ENCODE measurements at regions not wholly inside any gene's neighbourhood (a gene's known extent, or its start where the extent isn't known, plus 50 kb on each side); places are given as distances from the start of the nearest gene placed in this dataset.

GRCh38 chr3:157829786-157830185 is 276.4 kb downstream of the SHOX2 start:
- Histone ChIP-seq H4K20me1 (ENCODE audit: control insufficient read depth, insufficient read depth, insufficient read length) (no peaks in the 10 kb centered on the region), H3K23ac (ENCODE audit: insufficient read length, low read depth, low read length) (no peak overlapping the region), H3K4me2 (ENCODE audit: insufficient read depth, insufficient read length, low read length) (no peak overlapping the region), H3T11ph (ENCODE audit: low read length) (no peak overlapping the region), H3K14ac (ENCODE audit: insufficient read depth, low read length) (no peak overlapping the region), H4K5ac (ENCODE audit: insufficient read length, low read depth, low read length) (no peak overlapping the region), H3K23me2 (ENCODE audit: insufficient read length, low read depth, low read length, poor library complexity, severe bottlenecking) (no peaks in the 10 kb centered on the region), H4K8ac (replicated peaks; ENCODE audit: insufficient read length, low read depth, low read length) (no peak overlapping the region), H3K27ac (ENCODE audit: insufficient read length, low read depth, low read length) (no peak overlapping the region), H3K4me1 (ENCODE audit: insufficient read depth, low read length) (no peaks in the 10 kb centered on the region; the same call in 1 of the 2 replicates), H2AK5ac (ENCODE audit: insufficient read length, low read length) (no peak overlapping the region), H4K91ac (ENCODE audit: insufficient read length, low read depth, low read length) (no peak overlapping the region), H3K9me3 (ENCODE audit: control insufficient read depth, low read depth, low read length) (no peaks in the 10 kb centered on the region), H3K79me1 (ENCODE audit: insufficient read depth, low read depth, low read length, poor library complexity, severe bottlenecking) (no peaks in the 10 kb centered on the region), H2BK15ac (ENCODE audit: low read depth, low read length) (no peak overlapping the region), H2BK12ac (ENCODE audit: insufficient read length, low read depth, low read length) (no peak overlapping the region), H2BK5ac (ENCODE audit: insufficient read length, low read length) (no peak overlapping the region), H3K56ac (ENCODE audit: insufficient read length, low read depth, low read length) (no peak overlapping the region), H3K4ac (ENCODE audit: low read depth, low read length) (no peak overlapping the region), H3K18ac (ENCODE audit: insufficient read length, low read depth, low read length) (no peak overlapping the region), H3K9ac (ENCODE audit: extremely low read depth, insufficient read length, low read length) (no peak overlapping the region), H2AFZ (ENCODE audit: low read length) (no peak overlapping the region), H3K27me3 (ENCODE audit: insufficient read depth, low read length) (no peaks in the 10 kb centered on the region), H2BK20ac (ENCODE audit: low read depth, low read length, poor library complexity, severe bottlenecking) (no peak overlapping the region), H3K79me2 (ENCODE audit: insufficient read depth, low read length) (no peaks in the 10 kb centered on the region), H2BK120ac (ENCODE audit: low read depth, low read length, poor library complexity, severe bottlenecking) (no peak overlapping the region)
- Mint-ChIP-seq H3K27ac (peak overlapping the region in 1 of 3 experiments; percentile 33; a peak in 2 of 7 replicates), H3K4me3 (no peak overlapping the region), H3K36me3 (ENCODE audit: insufficient read depth in 1 of 3, low read depth in 3 of 3) (peaks cover 8 to 20% (median 9%) of the 10 kb centered on the region in 3 experiments), H3K9me3 (peaks cover 19 to 22% of the 10 kb centered on the region in 2 experiments), H3K27me3 (ENCODE audit: low read depth) (no peaks in the 10 kb centered on the region), H3K4me1 (peaks cover 12 to 16% of the 10 kb centered on the region in 2 experiments)
- DNase-seq = no peak
- TF ChIP-seq CTCF (conservative IDR thresholded peaks at IDR 0.05) = no peak
- no CpG with 5 or more reads among the region's 2 CpGs for WGBS (ENCODE audit: extremely low coverage, insufficient read length, low lambda C conversion rate)

All from H9 (cell line).